HCT116 (cell line): ENCODE measurements at regions not wholly inside any gene's neighbourhood (a gene's known extent, or its start where the extent isn't known, plus 50 kb on each side); places are given as distances from the start of the nearest gene placed in this dataset.

Source experiments
- ATAC-seq: fragments of 200-7000 bp; cut with Tn5 transposase; 2 replicates; pipeline ENCODE4 v1.9.1; 2020; ENCODE audit warnings: mild to moderate bottlenecking, moderate library complexity
- BruUV-seq: library from RNA; stranded (reverse); fragments of 400-500 nt; replicated peaks from 2 replicates; lab custom pipeline; 2021; lab: Mats Ljungman, UMichigan
- CTCF ChIA-PET: fragments of 300-600 bp; sonication (Branson Sonifier 250); formaldehyde crosslinking; loops from one replicate; lab custom pipeline; 2021; ENCODE audit warnings: antibody characterized with exemption; lab: Charles Lee
- POLR2A ChIA-PET: fragments of 300-600, 350-600 bp; sonication (Branson Sonifier 250); formaldehyde crosslinking; loops from one replicate; lab custom pipeline; 2021; ENCODE audit warnings: antibody characterized with exemption; lab: Charles Lee
- RAD21 ChIA-PET, 2 experiments: fragments of 300-600 bp; sonication (Branson Sonifier 250); formaldehyde crosslinking; loops; one replicate each; lab custom pipeline; 2023; ENCODE audit warnings: low total read pairs in 2 of 2; ENCODE audit not compliant: uncharacterized antibody in 2 of 2, unreplicated experiment in 2 of 2, low non-redundant PET in 1 of 2; lab: Charles Lee
- DNase-seq: peaks from one replicate; pipeline ENCODE4 v3.0.0-alpha.2; 2010; ENCODE audit warnings: low read depth, low spot score
- H2AFZ ChIP-seq: fragments of 200-600 bp; shearing (Covaris generic), sonication (generic); 2 replicates; pipeline ENCODE4 v1.6.1; 2017; ENCODE audit warnings: low read depth, mixed run types, mixed read lengths, antibody characterized with exemption, low read length; ENCODE audit not compliant: poor library complexity, severe bottlenecking
- H3K27ac ChIP-seq: 2 replicates; pipeline ENCODE4 v1.5.1; 2012; ENCODE audit warnings: low read depth, low read length
- H3K27me3 ChIP-seq: fragments of 200-600 bp; sonication (generic); 2 replicates; pipeline ENCODE4 v1.6.1; 2016; ENCODE audit warnings: mixed run types, low read length, mixed read lengths; ENCODE audit not compliant: insufficient read depth
- H3K36me3 ChIP-seq, 2 experiments: fragments of 200-500 bp in 1 of 2; fragments of 200-600 bp in 1 of 2; sonication (Bioruptor generic) in 1 of 2; sonication (generic) in 1 of 2; 2 replicates each; pipeline versions ENCODE4 v1.5.1 to v1.6.1; 2014 to 2016; ENCODE audit warnings: low read length in 2 of 2, inconsistent platforms in 1 of 2, mixed read lengths in 1 of 2, mixed run types in 1 of 2; ENCODE audit not compliant: insufficient read depth in 2 of 2, control insufficient read depth in 1 of 2
- H3K4me1 ChIP-seq, 2 experiments: fragments of 200-600 bp in 1 of 2; sonication (generic) in 1 of 2; 2 replicates each; pipeline versions ENCODE4 v1.5.1 to v1.6.1; 2012 to 2017; ENCODE audit warnings: low read length in 2 of 2, inconsistent platforms in 1 of 2, mild to moderate bottlenecking in 1 of 2, mixed read lengths in 1 of 2, mixed run types in 1 of 2, moderate library complexity in 1 of 2; ENCODE audit not compliant: insufficient read depth in 2 of 2, control insufficient read depth in 1 of 2
- H3K4me2 ChIP-seq: fragments of 200-600 bp; sonication (generic); 2 replicates; pipeline ENCODE4 v1.6.1; 2017; ENCODE audit warnings: mixed run types, low read length, mixed read lengths
- H3K4me3 ChIP-seq, 2 experiments: fragments of 200-600 bp in 1 of 2; sonication (generic) in 1 of 2; replicated peaks in 1 of 2; 2 replicates each; pipeline ENCODE4 v1.5.1; 2011 to 2016; ENCODE audit warnings: low read length in 2 of 2, control low read depth in 1 of 2, low read depth in 1 of 2, mild to moderate bottlenecking in 1 of 2, mixed read lengths in 1 of 2, mixed run types in 1 of 2
- H3K79me2 ChIP-seq: fragments of 200-600 bp; sonication (generic); 2 replicates; pipeline ENCODE4 v1.6.1; 2017; ENCODE audit warnings: mild to moderate bottlenecking, mixed run types, low read length, moderate library complexity, mixed read lengths; ENCODE audit not compliant: insufficient read depth
- H3K9ac ChIP-seq: fragments of 200-600 bp; sonication (generic); 2 replicates; pipeline ENCODE4 v1.6.1; 2016; ENCODE audit warnings: low read length, mixed read lengths
- H3K9me2 ChIP-seq: fragments of 200-600 bp; sonication (generic), shearing (Covaris generic); 2 replicates; pipeline ENCODE4 v1.6.1; 2017; ENCODE audit warnings: mixed run types, mild to moderate bottlenecking, moderate library complexity; ENCODE audit not compliant: insufficient read depth
- H3K9me3 ChIP-seq, 2 experiments: fragments of 200-500 bp in 1 of 2; fragments of 200-600 bp in 1 of 2; sonication (Bioruptor generic) in 1 of 2; sonication (generic) in 1 of 2; 2 replicates each; pipeline ENCODE4 v1.6.1; 2014 to 2017; ENCODE audit warnings: low read length in 2 of 2, mixed read lengths in 2 of 2, inconsistent platforms in 1 of 2, low read depth in 1 of 2, mild to moderate bottlenecking in 1 of 2, mixed run types in 1 of 2, moderate library complexity in 1 of 2; ENCODE audit not compliant: control insufficient read depth in 1 of 2, insufficient read depth in 1 of 2
- H4K20me1 ChIP-seq: fragments of 200-600 bp; sonication (generic), shearing (Covaris generic); 2 replicates; pipeline ENCODE4 v1.6.1; 2017; ENCODE audit warnings: mixed run types, mild to moderate bottlenecking, moderate library complexity; ENCODE audit not compliant: insufficient read depth
- ATF3 ChIP-seq: IDR thresholded peaks from 2 replicates; pipeline ENCODE4 v1.6.1; 2012
- CBX3 ChIP-seq: IDR thresholded peaks from 2 replicates; pipeline ENCODE4 v1.6.1; 2012; ENCODE audit warnings: low read depth
- ELF1 ChIP-seq: IDR thresholded peaks from 2 replicates; pipeline ENCODE4 v1.6.1; 2012; ENCODE audit warnings: low read depth, borderline replicate concordance
- EZH2 ChIP-seq: fragments of 200-600 bp; sonication (generic); IDR thresholded peaks from 2 replicates; pipeline ENCODE4 v1.6.1; 2017; ENCODE audit warnings: antibody characterized with exemption, mixed run types
- EZH2phosphoT487 ChIP-seq: fragments of 200-600 bp; IDR thresholded peaks from 2 replicates; pipeline ENCODE4 v1.6.1; 2018; ENCODE audit warnings: antibody characterized with exemption, borderline replicate concordance
- POLR2A ChIP-seq: IDR thresholded peaks from 2 replicates; pipeline ENCODE4 v1.7.0; 2011; ENCODE audit warnings: borderline replicate concordance; ENCODE audit not compliant: insufficient read depth, insufficient read length; ENCODE audit errors: extremely low read depth
- POLR2AphosphoS5 ChIP-seq: IDR thresholded peaks from 2 replicates; pipeline ENCODE4 v1.6.1; 2011; ENCODE audit warnings: mild to moderate bottlenecking, low read depth, low read length, moderate library complexity
- RAD21 ChIP-seq: IDR thresholded peaks from 2 replicates; pipeline ENCODE4 v1.6.1; 2012; ENCODE audit warnings: low read depth, mild to moderate bottlenecking
- REST ChIP-seq: IDR thresholded peaks from 2 replicates; pipeline ENCODE4 v1.6.1; 2012; ENCODE audit warnings: low read depth
- SIN3A ChIP-seq: IDR thresholded peaks from 2 replicates; pipeline ENCODE4 v1.6.1; 2012; ENCODE audit warnings: low read depth
- TCF7L2 ChIP-seq: IDR thresholded peaks from 2 replicates; pipeline ENCODE4 v1.7.0; 2011; ENCODE audit warnings: borderline replicate concordance, inconsistent platforms; ENCODE audit not compliant: insufficient read depth, insufficient read length; ENCODE audit errors: extremely low read depth
- ZBTB33 ChIP-seq: IDR thresholded peaks from 2 replicates; pipeline ENCODE4 v1.6.1; 2011; ENCODE audit warnings: mild to moderate bottlenecking, low read length, moderate library complexity; ENCODE audit not compliant: insufficient replicate concordance; ENCODE audit errors: extremely low read depth
- ZFX ChIP-seq: fragments of 450-650 bp; IDR thresholded peaks from 2 replicates; pipeline ENCODE4 v1.6.1; 2017
- ZNF274 ChIP-seq: fragments of 200-500 bp; sonication (Bioruptor generic); IDR thresholded peaks from 2 replicates; pipeline ENCODE4 v1.6.1; 2014; ENCODE audit warnings: mild to moderate bottlenecking, low read depth, low read length, inconsistent platforms
- intact Hi-C: fragments of 100-400 bp; cut with micrococcal nuclease; formaldehyde crosslinking; loops from 2 replicates; pipeline ENCODE4 v1.10.0; 2022

- ChIA-PET RAD21 (no interaction called here), POLR2A (no interaction called here)
Measured at GRCh38 chr2:39570614-39571013, 95.1 kb upstream of the TMEM178A start.

More at GRCh38 chr2:39570614-39571013, 95.1 kb upstream of the TMEM178A start:
- no peak for ATAC-seq
- no peaks in the 10 kb centered on the region for H4K20me1 ChIP-seq
- CTCF ChIA-PET, result no interaction called here
- H3K4me1 ChIP-seq, result peaks cover 12 to 25% of the 10 kb centered on the region in 2 experiments
- no peaks in the 10 kb centered on the region for H3K9me2 ChIP-seq
- H3K36me3 ChIP-seq, result no peaks in the 10 kb centered on the region
- intact Hi-C loops, result no loop called here
- no peak for TF ChIP-seq SIN3A
- TF ChIP-seq POLR2AphosphoS5, result no peak
- TF ChIP-seq ZNF274, result no peak
- TF ChIP-seq POLR2A, result no peak
- no peak for TF ChIP-seq REST
- no peak for TF ChIP-seq ZBTB33
- TF ChIP-seq ZFX, result no peak
- no peak for TF ChIP-seq RAD21
- no peak for TF ChIP-seq ELF1
- no peak for TF ChIP-seq TCF7L2
- no peak for TF ChIP-seq CBX3
- TF ChIP-seq EZH2, result no peak
- TF ChIP-seq ATF3, result no peak
- no peak for TF ChIP-seq EZH2phosphoT487
- no peak for DNase-seq
- no peaks in the 10 kb centered on the region for H3K79me2 ChIP-seq
- no peak overlapping the region for H3K4me3 ChIP-seq
- BruUV-seq, result no TSS peak
- H3K9me3 ChIP-seq, result no peaks in the 10 kb centered on the region
- H2AFZ ChIP-seq, result no peak overlapping the region
- no peak overlapping the region for H3K9ac ChIP-seq
- H3K27me3 ChIP-seq, result no peaks in the 10 kb centered on the region
- no peak overlapping the region for H3K27ac ChIP-seq
- no peak overlapping the region for H3K4me2 ChIP-seq
